Esophagus squamous epithelium (tissue), 5 donors: ENCODE measurements at regions not wholly inside any gene's neighbourhood (a gene's known extent, or its start where the extent isn't known, plus 50 kb on each side); places are given as distances from the start of the nearest gene placed in this dataset.

ENCODE experiments used
- DNase-seq: peaks from one replicate; lab custom pipeline; 2025; lab: John Stamatoyannopoulos, UW
- H3K27ac ChIP-seq, 4 donors: fragments of 200-600 bp; sonication (generic); one replicate each; pipeline ENCODE4 v1.5.1; 2016 to 2019; ENCODE audit warnings: mild to moderate bottlenecking in 1 of 4
- H3K27me3 ChIP-seq, 4 donors: fragments of 200-600 bp; sonication (generic); 1 replicate in 3 of 4; 2 replicates in 1 of 4; pipeline versions ENCODE4 v1.5.1 to v1.6.0; 2017 to 2021; ENCODE audit warnings: antibody characterized with exemption in 1 of 4
- H3K36me3 ChIP-seq, 3 donors: fragments of 200-600 bp; sonication (generic); one replicate each; pipeline ENCODE4 v1.5.1; 2016 to 2019
- H3K4me1 ChIP-seq, 3 donors: fragments of 200-600 bp; sonication (generic); one replicate each; pipeline ENCODE4 v1.5.1; 2017 to 2019
- H3K4me3 ChIP-seq, 4 donors: fragments of 200-600 bp; sonication (generic); 1 replicate in 3 of 4; 2 replicates in 1 of 4; pipeline ENCODE4 v1.5.1; 2016 to 2019; ENCODE audit warnings: mild to moderate bottlenecking in 2 of 4, moderate library complexity in 1 of 4
- H3K9me3 ChIP-seq, 3 donors: fragments of 200-600 bp; sonication (generic); one replicate each; pipeline ENCODE4 v1.5.1; 2016 to 2019
- CTCF ChIP-seq, 6 experiments: fragments of 450-650 bp in 4 of 6; fragments of 200-600 bp in 2 of 6; sonication (generic) in 2 of 6; IDR thresholded peaks; one replicate each; pipeline ENCODE4 v1.5.1; 2016 to 2019; ENCODE audit warnings: antibody characterized with exemption in 6 of 6, mild to moderate bottlenecking in 4 of 6, moderate library complexity in 4 of 6
- POLR2A ChIP-seq, 4 donors: fragments of 450-650 bp; IDR thresholded peaks; one replicate each; pipeline ENCODE4 v1.6.1; 2017; ENCODE audit warnings: antibody characterized with exemption in 4 of 4, mild to moderate bottlenecking in 4 of 4, moderate library complexity in 3 of 4
- WGBS, 2 donors: methylation state at CpG; one replicate each; pipeline ENCODE4 v1.1.5; 2018; 5-methylcytosine and 5-hydroxymethylcytosine counted together
- intact Hi-C: fragments of 100-400 bp; cut with DNase I; formaldehyde crosslinking; loops from one replicate; pipeline ENCODE4 v1.15.0; 2022
- donor health status: DM: yes; HTN: yes; CAD: no.

GRCh38 chr5:103638979-103639378, 76.4 kb upstream of the NUDT12 start:
- Histone ChIP-seq H3K27me3 (no peaks in the 10 kb centered on the region), H3K27ac (no peak overlapping the region), H3K4me3 (no peak overlapping the region), H3K4me1 (no peaks in the 10 kb centered on the region), H3K9me3 (no peaks in the 10 kb centered on the region), H3K36me3 (no peaks in the 10 kb centered on the region)
- intact Hi-C loops: no loop called here
- no peak for TF ChIP-seq POLR2A (IDR thresholded peaks at IDR 0.05)
- no peak for TF ChIP-seq CTCF (IDR thresholded peaks at IDR 0.05)
- no peak for DNase-seq

DNA sequence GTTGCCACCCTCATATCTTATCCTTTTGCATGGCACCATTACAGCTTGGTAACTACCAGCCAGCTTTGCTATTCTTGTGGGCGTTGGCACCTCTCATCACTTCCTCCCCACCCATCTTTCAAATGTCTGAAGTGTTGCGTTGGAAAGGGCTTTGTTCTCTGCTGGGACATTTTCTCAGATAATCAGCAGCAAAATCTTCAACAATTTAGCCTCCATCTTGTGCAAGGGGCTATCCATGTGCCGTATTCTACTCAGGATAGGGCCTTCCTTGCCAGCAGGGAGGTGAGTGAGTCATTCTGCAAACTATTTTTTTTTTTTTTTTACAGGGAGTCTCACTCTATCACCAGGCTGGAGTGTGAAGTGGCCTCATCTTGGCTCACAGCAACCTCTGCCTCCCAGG, 62.1 kb upstream of the NUDT12 start:
- H3K27me3 ChIP-seq: no peaks in the 10 kb centered on the region
- intact Hi-C loops: no loop called here
- no peak overlapping the region for H3K27ac ChIP-seq
- H3K4me1 ChIP-seq: peaks cover 0 to 40% (median 10%) of the 10 kb centered on the region in 3 donors
- no peak overlapping the region for H3K4me3 ChIP-seq
- 38 to 51% methylated on average over 3 of the region's 3 CpGs for WGBS, 2 donors
- DNase-seq: no peak
- H3K36me3 ChIP-seq: no peaks in the 10 kb centered on the region
- TF ChIP-seq CTCF (IDR thresholded peaks at IDR 0.05) (no peak), POLR2A (IDR thresholded peaks at IDR 0.05) (no peak)
- H3K9me3 ChIP-seq: no peaks in the 10 kb centered on the region

DNA sequence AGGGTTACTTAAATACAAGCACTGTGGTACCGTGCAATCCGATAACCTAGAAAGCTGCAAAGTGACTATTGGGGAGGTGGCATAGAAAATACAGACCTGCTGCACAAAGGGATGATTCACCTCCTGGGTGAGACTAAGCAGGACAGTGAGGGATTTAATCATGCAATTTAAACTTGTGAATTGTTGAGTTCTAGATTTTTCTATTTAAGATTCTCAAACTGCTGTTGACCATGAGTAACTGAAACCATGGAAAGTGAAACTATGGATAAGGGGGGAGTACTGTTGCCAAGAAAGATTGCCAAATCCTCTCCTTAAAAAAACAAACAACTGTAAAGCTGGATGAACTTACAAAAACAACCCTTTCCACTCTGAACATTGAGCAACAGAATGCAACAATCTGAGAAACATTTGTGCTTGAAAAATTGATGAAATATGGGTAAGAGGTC, 61.5 kb upstream of the NUDT12 start:
- intact Hi-C loops: no loop called here
- H3K4me1 ChIP-seq: peaks cover 0 to 47% (median 10%) of the 10 kb centered on the region in 3 donors
- no peaks in the 10 kb centered on the region for H3K36me3 ChIP-seq
- no peak for DNase-seq
- no peak overlapping the region for H3K27ac ChIP-seq
- no peaks in the 10 kb centered on the region for H3K27me3 ChIP-seq
- H3K9me3 ChIP-seq: no peaks in the 10 kb centered on the region
- no peak overlapping the region for H3K4me3 ChIP-seq
- WGBS, 2 donors: 70% methylated on average over 2 of the region's 2 CpGs
- TF ChIP-seq POLR2A (IDR thresholded peaks at IDR 0.05) (no peak), CTCF (IDR thresholded peaks at IDR 0.05) (no peak)

DNA sequence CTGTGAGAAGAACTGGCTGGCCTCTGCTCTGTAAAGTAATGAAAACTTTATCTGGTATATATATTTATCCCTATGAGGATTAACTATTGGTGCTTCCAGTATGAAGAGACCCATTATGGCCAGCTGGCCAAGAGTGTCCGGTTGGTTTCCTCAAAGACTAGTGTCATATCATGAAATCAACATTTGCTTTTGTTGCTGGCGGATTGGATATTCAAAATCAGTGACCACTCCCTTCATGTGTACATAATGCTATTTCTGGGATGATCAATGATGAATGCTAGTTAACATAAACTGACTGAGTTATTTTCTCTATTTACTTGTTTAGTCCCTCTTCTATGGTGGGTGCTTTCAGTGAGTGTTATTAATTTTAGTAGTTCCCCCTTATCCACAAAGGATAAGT, 60.8 kb upstream of the NUDT12 start:
- Histone ChIP-seq H3K27ac (no peak overlapping the region), H3K4me1 (peaks cover 0 to 49% (median 10%) of the 10 kb centered on the region in 3 donors), H3K9me3 (no peaks in the 10 kb centered on the region), H3K4me3 (no peak overlapping the region), H3K36me3 (no peaks in the 10 kb centered on the region), H3K27me3 (no peaks in the 10 kb centered on the region)
- WGBS, 2 donors: 89 to 95% methylated on average over 2 of the region's 2 CpGs
- intact Hi-C loops: no loop called here
- TF ChIP-seq CTCF (IDR thresholded peaks at IDR 0.05) (no peak), POLR2A (IDR thresholded peaks at IDR 0.05) (no peak)
- DNase-seq: no peak

- peak overlapping the region in 1 of 4 donors; percentile 11 for H3K27ac ChIP-seq
- no peaks in the 10 kb centered on the region for H3K36me3 ChIP-seq
- 27 to 78% methylated on average over 1 of the region's 1 CpG for WGBS, 2 donors
- no peak overlapping the region for H3K4me3 ChIP-seq
- no peak for DNase-seq
- intact Hi-C loops: no loop called here
- H3K4me1 ChIP-seq: peaks cover 0 to 49% (median 10%) of the 10 kb centered on the region in 3 donors
- H3K27me3 ChIP-seq: no peaks in the 10 kb centered on the region
- no peak for TF ChIP-seq CTCF (IDR thresholded peaks at IDR 0.05)
- TF ChIP-seq POLR2A (IDR thresholded peaks at IDR 0.05): no peak
- H3K9me3 ChIP-seq: no peaks in the 10 kb centered on the region
Measured at GRCh38 chr5:103621548-103621930, 59.0 kb upstream of the NUDT12 start.
